HG03097 (cell line): ENCODE measurements at regions not wholly inside any gene's neighbourhood (a gene's known extent, or its start where the extent isn't known, plus 50 kb on each side); places are given as distances from the start of the nearest gene placed in this dataset.

ENCODE experiments used
- ATAC-seq: cut with Tn5 transposase; IDR thresholded peaks from one replicate; pipeline ENCODE4 v1.9.1; 2021; ENCODE audit not compliant: unreplicated experiment, low FRiP score

GRCh38 chr7:84509522-84509921 lies 314.9 kb upstream of the SEMA3A start:
- ATAC-seq = no peak

- ATAC-seq = no peak
Observed at GRCh38 chr7:84508606-84509005, 314.0 kb upstream of the SEMA3A start.

GRCh38 chr7:84507529-84507928 lies 312.9 kb upstream of the SEMA3A start:
- ATAC-seq = no peak

- no peak for ATAC-seq
Observed at GRCh38 chr7:84506151-84506550, 311.6 kb upstream of the SEMA3A start.

GRCh38 chr7:84502239-84502638 lies 307.6 kb upstream of the SEMA3A start:
- no peak for ATAC-seq

DNA sequence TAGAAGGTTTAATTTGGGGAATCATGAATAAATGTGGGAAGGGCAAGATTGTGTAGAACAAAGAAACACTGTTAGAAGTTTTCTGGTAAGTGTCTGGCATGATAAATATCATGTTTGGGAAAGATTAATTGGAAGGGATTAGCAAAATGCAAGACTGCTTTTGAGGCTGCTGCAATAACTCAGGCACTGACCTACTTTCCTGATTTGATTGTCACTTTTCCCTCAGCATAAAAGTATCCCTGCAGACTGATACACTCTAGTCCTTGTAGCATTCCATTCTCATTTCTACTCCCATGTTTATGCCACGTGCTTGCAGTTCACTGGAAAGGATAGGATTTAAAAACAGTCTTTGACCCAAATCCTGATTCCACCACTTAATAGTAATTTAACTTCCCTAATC lies 303.3 kb upstream of the SEMA3A start:
- ATAC-seq = no peak

DNA sequence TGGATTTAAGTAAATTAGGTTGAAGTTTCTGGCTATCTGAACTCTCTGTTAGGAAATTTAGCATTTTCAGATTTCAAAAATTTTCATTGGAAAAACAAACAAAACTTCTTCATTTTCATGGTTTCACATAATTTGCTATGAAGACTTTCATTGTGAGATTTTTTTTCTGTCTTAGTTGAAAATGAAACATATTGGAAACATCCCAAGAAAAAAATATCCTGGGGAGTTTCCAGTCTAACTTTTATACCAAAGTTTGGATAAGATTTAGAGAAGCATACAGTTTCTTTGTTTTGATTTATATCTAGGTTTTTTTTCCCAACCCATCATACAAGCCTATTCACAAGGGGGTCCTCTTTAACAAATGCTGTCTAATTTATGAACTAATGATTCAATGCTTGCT lies 300.5 kb upstream of the SEMA3A start:
- no peak for ATAC-seq

GRCh38 chr7:84492098-84493034 lies 297.8 kb upstream of the SEMA3A start:
- ATAC-seq = no peak

DNA sequence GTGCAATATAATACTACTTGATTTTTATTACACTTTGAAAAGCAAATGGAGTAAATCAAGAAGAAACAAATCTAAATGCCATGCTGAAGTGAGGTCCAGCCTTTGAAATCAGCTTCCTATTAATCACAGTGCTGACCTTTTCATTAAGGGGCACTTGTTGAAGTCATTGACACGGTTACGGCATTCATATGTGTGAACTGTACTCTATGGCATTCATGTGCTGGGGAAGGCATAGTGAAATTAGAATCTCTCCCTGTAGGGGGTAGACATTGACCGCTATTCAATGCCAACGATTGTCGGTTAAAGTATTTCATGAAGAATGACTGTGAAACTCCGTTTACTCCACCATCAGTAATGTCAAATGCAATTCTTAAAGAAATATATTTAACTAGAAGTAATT lies 296.1 kb upstream of the SEMA3A start:
- ATAC-seq = no peak

- ATAC-seq = no peak
Observed at GRCh38 chr7:84484502-84485079, 290.0 kb upstream of the SEMA3A start.

DNA sequence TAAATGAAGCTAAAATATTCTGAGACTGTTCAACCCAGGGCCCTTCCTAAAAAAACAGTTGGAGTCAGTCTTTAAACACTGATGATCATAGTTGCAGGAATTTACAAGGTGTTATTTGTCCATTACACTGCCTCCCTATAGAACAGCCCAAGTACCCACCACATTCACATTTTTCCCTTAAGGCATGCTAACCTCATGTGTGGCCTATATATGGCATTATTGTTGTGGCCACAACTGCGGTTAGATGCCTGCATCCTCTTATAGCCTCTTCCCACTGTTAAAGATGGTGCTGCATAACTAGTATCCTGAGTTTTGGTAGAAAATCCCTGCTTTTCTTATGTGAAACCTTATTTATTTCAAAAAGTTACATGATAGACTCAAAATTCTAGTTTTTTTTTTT lies 287.9 kb upstream of the SEMA3A start:
- no peak for ATAC-seq

DNA sequence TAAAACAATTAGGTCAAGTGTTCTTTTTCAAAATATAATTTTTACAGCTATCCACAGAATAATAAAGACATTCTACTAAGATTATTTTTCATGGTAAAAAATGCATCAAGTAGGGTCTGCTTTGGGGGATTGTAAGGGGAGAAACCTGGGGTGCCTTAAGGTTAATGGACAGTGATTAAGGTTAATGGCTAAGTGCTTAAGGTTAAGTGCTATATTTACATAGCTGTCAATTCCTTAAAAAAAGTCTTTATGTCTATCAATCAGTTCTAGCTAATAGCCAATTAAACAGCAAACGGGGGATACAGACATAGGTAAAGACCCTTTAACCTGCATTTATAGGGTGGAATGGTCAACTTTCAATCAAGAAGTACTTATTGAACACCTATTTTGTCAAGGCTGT lies 284.5 kb upstream of the SEMA3A start:
- no peak for ATAC-seq

- no peak for ATAC-seq
Observed at GRCh38 chr7:84477786-84478478, 283.3 kb upstream of the SEMA3A start.

GRCh38 chr7:84474436-84474835 lies 279.8 kb upstream of the SEMA3A start:
- ATAC-seq = no peak

DNA sequence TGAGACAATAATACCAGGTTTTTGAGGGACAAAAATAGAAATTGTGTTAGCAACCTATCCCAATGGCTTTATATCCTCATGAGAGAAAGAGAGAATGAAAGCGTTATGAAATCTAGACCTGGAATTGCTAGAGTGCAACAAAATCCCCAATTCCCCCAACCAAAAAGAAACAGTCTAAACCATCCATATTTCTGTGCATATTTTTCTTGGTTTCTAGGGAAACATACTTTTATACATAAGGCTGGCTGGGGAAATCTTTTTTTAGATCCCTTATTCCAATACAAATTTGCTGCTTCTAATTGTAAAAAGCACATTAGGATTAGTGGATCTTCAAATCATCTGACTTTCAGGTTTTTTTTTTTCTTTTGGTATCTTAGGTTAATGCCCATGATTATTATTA lies 277.0 kb upstream of the SEMA3A start:
- ATAC-seq = no peak

DNA sequence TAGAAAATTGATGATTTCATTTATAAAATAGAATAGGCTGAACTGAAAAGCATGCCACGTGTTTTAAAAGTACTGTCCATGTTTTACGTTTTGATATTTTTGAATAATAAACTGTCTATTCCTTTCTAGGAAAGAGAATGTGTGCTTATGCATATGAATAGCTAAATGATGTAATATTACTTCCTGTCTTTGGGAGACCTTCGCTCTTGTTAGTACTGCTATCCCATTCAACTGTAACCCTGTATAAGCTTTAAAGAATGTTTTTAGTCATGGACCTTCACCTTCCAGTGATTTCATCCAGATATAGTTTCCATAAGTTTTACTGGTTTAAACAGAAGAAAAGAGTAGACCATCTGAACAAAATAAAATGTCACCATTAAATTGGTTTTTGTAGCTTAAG lies 274.4 kb upstream of the SEMA3A start:
- ATAC-seq = no peak

- no peak for ATAC-seq
Observed at GRCh38 chr7:84462259-84462658, 267.7 kb upstream of the SEMA3A start.

DNA sequence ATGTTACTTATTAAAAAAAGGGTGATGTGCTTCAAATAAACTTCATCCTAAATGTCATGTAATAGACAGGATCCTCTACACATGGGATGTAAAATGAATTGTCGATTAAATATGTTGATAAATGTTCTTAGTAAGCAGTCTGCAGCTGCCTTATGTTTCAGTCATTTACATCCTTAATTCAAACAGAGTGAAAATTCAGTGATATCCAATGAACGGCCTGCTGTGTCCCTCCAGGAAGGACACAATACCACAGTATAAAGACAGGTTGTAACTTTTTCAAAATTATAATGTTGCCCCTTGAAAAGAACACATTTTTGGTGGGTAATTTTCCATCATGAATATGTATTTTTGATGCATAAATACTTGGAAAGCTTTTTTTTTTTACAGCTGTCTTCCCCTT lies 266.5 kb upstream of the SEMA3A start:
- ATAC-seq = no peak

DNA sequence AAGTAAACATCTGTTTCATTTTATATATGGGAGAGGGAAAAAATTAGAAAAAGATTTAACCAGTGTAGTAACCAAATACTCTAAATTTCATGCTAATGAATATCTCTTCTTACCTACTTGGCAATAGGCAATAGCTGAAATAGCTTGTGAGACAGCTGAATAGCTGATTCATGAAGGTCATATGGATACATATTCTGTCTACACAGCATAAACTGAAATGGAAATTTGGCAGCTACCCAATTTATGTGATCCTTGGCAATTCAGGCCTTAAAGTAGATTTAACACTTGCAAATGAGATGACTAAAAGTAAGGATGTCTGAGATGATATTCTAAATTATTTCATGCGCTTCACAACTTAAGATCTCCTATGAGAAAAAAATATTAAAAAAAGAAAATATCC lies 261.2 kb upstream of the SEMA3A start:
- ATAC-seq = no peak

GRCh38 chr7:84454174-84454959 lies 259.8 kb upstream of the SEMA3A start:
- no peak for ATAC-seq

GRCh38 chr7:84452618-84453017 lies 258.0 kb upstream of the SEMA3A start:
- no peak for ATAC-seq
